Activated CD4-positive, alpha-beta T cell treated with anti-CD3 and anti-CD28 coated beads, Interleukin-2, amount 50 U/mL, for 1 hour (primary cell): ENCODE measurements at regions not wholly inside any gene's neighbourhood (a gene's known extent, or its start where the extent isn't known, plus 50 kb on each side); places are given as distances from the start of the nearest gene placed in this dataset.

Experiments
- DNase-seq: peaks from one replicate; pipeline ENCODE4 v3.0.0-alpha.2; 2020

DNA sequence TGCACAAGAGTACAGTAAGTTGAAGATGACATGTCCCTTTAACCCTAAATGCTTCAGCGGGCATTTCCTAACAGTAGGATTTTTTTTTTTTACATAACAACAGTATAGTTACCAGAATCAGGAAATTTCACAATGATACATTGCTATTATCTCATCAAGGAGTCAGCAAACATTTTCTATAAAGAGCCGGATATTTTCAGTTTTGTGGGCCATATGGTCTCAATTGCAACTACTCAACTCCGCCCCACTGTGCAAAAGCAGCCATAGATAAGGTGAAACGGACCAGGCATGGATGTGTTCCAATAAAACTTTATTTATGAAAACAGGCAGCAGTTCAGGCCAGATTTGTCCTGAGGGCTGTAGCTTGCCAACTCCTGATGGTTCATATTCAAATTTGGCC lies 130.6 kb downstream of the SMAD6 start:
- DNase-seq: no peak

DNA sequence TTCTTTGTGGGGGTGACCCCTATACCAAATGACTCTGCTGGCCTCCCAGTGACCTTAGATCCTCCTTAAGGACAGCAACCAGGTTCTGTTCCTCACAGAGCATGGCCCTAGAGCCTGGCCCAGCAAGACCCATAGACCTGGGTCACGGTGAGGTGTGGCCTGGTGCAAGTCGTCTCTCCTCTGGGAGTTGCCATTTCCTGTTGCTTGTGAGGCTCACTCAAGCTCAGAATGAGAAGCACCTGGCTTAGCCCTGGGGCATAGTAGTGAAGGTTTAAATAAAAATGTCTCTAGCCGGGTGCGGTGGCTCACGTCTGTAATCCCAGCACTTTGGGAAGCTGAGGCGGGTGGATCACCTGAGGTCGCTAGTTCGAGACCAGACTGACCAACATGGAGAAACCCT lies 131.3 kb downstream of the SMAD6 start:
- DNase-seq: no peak

DNA sequence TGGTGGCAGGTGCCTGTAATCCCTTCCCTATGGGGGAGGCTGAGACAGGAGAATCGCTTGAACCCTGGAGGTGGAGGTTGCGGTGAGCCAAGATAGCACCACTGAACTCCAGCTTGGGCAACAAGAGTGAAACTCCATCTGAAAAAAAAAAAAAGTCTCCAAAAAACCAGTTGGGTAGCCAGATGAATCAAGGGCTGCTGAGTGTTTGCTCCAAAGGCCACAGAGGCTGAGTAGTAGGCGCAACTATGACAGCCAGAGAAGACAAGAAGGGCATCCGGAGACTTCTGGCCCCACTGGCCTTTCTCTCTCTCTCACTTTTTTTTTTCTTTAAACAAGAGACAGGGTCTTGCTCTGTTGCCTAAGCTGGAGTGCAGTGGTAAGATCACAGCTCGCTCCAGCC lies 131.8 kb downstream of the SMAD6 start:
- no peak for DNase-seq

DNA sequence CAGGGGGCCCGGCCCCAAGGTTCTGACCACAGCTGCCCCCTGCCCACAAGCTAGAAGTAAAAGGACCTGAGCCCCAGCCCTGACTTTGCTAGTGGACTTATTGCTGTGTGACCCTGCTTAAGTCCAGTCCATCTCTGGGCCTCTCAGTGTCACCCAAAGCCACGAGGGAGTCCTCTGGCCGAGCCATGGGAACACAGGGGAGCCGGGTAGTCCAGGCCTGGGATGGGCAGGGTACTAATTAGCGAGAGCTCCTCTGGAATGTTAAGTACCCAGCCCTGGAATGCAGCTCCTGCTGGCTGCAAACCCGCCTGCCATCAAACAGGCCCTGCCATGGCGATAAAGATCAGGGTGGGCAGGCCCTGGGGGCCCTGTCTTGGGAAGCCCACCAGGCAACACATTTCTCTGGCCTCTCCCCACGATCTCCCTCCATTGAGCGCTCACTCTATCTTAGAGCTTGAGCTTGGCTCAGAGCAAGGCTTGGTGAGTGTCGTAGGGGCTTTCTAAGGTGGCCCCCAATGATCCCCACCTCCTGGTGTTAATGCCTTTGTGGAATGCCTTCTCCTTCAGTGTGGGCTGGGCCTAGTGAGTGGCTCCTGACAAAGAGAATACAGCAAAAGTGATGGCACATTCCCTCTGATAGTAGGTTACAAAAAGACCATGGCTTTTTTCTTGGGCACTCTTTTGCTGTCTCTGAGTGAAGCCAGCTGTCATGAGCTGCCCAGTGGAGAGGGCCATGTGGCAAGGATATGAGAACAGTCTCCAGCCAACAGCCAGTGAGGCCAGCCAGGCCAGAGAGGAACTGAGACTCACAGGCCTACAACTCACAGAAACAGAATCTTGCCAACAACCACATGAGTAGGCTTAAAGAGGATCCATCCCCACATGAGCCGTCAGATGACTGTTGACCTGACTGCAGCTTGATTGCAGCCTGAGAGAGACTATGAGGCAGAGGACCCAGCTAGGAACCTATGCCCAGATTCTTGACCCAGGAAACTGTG lies 133.1 kb downstream of the SMAD6 start:
- no peak for DNase-seq

DNA sequence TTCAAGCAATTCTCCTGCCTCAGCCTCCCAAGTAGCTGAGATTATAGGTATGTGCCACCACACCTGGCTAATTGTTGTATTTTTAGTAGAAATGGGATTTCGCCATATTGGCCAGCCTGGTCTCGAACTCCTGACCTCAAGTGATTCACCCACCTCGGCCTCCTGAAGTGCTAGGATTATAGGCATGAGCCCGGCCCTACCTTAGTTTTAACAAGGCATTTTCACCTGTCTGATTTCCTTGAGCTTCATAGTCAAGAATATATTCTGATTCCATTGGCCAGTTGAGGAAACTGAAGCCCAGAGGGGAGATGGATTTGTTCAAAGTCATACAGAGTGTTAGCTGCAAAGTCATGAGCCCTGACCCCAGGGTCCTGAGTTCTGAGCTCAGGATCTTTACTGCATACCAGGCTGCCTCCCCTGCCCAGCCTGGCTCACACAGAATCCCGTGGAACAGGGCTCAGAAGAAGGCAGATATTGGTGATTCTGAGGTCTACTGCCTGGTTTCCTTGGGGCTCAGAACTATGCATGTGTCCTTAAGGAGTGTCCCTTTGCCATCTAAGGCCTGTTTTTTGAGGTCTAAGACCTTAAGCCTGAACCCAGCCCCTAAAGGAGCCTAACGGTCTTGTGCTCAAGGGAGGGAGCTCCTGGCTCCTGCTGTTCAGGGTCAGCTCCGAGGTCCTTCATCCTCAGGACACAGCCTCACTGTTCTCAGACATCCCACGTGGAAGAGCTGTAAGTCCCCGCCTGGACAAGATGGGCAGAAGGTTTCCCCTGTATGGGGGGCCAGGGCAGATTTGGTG lies 134.4 kb downstream of the SMAD6 start:
- DNase-seq: no peak

DNA sequence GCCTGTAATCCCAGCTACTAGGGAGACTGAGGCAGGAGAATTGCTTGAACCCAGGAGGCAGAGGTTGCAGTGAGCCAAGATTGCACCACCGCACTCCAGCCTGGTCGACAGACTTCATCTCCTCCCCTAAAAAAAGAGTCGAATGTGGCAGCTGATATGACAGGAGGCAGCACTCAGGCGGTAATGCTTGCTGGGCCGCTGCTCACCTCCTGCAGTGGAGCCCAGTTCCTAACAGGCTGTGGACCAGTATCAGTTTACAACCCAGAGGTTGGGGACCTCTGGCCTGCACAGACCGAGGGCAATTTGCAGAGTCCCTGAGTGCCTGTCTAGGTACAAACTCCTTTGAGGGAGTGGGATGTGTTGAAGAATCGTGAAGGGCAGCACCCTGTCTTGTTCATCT lies 136.2 kb downstream of the SMAD6 start:
- DNase-seq: no peak

DNA sequence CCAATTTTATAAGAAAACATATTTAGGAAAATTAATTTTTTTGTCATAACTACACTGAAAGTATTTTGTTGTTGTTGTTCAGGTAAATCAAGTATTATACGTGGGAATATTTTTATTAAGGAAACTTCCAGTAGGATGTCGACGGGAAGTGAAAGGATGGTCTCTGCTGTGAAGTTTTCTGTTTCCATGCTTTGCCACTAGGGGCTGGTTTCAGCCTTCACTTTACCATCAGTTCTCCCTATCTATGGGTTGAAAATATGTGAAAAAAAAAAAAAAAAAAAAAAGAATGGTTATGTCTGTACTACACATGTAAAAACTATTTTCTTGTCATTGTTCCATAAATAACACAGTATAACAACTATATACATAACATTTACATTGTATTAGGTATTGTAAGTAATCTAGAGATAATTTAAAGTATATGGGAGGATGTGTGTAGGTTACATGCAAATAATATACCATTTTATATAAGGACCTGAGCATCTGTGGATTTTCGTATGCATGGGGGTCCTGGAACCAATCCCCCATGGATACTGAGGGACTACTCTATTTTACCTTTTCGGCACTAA lies 136.7 kb downstream of the SMAD6 start:
- DNase-seq: no peak

DNA sequence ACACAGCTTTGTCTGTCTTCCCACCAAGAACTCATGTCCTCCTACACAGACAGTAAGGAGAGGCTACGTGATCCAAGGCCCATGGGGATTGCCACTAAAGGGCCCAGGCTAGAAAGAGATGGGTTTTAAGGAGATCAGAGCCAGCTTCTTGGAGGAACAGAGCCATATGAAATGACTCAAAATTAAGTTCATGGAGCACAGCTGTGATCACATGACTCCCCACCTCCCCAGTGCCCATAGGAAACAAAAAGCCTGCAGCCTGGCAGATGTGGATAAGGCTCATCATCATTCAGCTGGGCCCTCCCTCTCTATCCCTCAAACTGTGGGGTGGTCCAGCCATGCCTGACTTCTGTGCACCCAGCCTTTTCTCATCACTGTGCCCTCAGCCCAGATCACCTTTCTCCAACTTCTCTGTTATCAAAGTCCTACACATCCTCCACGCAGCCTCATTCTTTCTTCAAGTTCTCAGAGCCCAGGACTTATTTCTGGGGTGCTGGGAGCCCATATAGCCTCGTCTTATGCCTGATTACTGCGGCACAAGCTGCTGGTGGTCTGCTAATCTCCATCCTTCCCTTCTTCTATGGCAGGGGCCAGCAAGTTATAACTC lies 137.6 kb downstream of the SMAD6 start:
- no peak for DNase-seq

DNA sequence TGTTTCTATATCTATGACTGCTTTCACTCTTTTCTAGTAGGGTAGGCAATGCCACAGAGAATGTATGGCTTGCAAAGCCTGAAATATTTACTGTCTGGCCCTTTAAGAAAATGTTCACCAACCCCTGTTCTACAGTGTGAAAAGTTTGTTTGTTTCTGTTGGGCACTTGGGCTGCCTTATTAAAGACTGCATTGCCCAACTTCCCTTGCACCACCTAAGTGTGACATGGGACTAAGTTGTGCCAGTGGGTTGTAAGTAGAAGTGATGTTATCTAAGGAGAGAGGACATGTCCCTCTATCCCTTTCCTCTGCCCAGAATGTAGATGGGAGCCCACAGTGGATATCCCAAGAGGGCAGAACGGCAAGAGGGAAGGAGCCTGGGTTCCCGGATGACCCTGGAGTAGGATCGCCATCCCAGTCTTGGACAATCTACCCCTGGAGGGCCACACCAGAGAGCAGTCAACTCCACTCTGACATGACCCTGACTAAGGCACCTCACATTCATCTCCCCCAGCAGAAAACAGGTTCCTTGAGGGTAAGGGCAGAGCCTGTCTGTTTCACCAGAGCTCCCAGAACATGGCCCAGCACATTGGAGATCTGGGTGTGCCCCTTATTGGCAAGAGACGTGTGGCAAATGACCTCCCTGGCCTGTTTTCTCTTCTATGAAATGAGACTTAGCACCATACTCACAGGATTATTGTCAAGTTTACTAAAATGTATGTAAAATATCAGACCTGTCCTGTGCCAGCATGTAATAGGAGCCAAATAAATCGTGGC lies 138.8 kb downstream of the SMAD6 start:
- no peak for DNase-seq

DNA sequence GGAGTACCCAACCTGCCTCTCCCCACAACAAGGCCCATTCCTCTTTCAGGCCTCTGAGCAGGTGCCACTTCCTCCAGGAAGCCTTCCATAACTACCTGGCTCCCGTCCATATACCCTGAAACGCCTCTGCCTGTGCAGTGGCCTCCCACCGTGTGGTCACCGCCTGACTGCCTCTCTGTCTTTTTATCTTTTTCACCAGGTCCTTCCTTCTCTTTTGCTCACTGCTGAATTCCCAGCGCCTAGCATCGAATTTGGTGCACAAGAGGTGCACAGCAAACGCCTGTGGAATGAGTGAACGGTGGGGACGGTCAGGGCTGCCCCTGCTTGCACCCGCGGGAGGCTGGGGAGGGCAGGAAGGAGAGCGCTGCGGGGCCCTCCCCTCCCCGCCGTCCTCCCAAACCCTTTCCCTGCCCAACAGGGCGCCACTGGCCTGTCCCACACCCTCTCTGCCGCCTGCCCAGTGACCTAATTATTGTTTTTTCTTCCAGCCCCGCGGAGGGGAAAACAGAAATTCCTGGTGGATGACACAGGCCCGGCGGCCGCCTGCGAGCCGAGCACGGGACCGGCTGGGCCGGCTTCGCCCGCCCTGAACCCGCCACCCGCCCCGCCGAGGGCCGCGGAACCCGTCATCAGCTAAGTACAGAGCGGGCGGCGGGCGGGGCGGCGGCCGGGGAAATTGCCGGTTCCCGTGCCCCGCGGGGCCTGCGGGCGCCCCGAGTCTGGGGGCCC lies 140.1 kb downstream of the SMAD6 start:
- DNase-seq: no peak

DNA sequence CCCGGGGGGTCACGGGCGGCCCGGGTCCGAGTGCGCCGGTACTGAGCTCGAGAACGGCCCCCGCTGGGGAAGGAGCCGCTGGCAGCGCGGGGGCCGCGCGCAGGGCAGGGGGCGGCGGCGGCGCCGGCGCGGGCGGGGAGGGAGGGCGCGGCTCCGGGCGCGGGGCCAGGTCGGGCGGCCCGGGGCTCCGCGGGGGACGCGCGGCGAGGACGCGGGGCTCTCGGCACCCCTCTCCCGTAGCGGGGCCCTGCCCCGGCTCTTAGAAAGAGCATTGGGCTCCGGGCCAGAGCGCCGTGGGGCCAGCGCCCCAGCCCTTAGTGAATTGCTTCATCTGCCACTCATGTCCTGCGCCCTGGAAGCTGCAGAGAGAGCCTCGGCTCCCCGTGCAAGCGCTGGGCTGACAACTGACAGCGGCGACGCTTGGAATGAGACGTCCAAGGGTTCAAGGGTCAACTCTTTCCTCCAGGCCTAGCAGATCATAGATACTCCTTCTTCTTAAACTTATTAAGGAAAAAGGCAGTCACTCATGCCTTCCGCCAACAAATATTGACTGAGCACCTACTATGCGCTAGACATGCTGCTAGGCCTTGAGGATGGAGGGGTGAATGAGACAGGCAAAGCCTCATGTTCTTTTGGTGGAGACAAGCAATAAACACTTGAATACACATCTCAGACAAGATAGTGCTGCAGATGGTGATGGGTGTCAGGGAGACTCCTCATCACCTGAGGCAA lies 140.8 kb downstream of the SMAD6 start:
- DNase-seq: no peak

DNA sequence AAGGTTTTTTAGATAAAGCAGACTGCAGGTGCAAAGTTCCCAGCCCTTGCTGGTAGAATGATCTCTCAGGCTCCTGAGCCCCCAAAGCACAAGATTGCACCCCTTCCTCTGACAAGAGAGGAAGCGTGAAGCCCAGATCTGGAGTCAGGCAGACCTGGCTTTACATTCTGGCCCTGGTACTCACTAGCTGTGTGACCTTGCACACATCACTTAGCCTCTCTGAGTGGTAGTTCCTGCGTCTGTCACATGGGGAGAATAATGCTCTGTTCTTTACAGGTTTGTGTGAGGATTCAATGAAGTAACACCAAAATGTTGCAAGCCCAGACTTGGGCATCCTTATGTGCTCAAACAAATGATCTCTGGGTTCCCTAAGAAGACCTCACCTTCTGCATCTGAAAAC lies 141.5 kb downstream of the SMAD6 start:
- DNase-seq: no peak

DNA sequence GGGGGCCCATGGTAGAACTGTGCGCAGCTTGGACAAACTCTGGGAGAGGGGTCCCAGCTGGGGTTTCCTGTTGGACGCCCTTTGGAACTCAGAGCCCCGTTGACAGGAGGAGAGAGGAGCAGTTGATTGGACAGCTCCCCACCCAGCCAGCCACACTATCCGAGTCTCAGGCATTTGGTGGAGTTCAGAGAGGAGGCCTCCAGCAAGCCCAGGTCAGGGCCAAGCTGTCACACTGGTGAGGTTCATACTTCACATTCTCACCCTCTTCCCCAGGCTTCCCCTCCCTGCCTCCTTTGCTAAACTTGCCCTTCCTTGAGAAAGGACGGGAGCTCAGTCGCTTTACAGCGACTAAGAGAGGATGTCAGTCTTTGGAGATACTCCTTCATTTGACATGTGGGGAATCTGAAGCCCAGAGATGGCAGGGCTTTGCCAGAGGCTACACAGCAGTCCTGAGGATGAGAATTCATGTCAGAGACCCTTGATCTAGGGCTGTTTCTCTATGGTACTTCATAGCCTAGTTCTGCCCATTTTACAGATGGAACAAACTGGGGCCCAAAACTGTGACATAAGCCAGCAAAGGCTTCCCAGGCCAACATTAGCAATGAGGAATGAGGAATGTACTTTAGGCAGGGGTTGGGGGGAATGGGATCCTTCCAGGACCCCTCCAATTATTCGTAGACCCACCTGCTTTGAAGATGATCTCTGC lies 142.2 kb downstream of the SMAD6 start:
- no peak for DNase-seq

DNA sequence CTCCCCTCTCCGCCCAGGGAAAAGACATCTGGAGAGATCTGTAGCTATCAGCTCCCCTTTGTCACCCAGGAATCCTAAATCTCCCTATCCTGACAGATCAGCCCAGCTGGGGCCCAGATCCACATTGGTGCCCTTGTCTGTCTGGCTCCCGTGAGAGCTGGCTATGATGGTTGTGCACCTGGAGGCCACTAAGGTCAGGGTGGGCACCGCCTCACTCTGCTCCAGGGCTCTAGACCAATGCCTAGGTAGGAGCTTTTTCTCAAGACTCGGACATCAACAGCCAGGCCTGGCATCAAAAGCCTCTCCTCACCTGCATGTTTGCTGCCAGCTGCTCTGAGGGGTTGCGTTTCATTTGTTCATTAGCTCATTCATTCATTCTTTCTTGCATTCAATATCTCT lies 142.7 kb downstream of the SMAD6 start:
- no peak for DNase-seq

DNA sequence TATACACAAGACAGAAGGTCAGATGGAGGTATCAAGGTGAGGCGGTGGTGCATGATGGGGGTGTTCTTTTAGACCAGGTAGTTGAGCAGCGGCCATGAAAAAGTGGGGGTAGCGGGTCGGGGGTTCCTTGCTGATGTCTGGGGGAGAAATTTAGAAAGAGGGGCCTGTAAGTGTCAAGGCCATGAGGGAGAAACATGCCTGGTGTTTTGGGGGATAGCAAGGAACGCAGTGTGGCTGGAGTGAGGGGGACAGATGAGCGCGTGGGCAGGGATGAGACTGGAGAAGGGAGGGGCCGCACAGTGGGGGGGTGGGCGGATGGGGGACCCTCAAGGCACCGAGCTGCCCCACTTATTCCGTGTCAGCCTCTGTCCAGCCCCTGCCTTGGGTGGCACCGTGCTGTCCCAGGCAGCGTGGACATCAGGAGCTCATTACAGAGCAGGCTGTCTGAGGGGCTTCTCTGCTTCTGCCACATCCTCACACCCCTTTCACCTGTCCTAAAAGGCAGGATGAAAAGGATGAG lies 143.3 kb downstream of the SMAD6 start:
- DNase-seq: no peak

DNA sequence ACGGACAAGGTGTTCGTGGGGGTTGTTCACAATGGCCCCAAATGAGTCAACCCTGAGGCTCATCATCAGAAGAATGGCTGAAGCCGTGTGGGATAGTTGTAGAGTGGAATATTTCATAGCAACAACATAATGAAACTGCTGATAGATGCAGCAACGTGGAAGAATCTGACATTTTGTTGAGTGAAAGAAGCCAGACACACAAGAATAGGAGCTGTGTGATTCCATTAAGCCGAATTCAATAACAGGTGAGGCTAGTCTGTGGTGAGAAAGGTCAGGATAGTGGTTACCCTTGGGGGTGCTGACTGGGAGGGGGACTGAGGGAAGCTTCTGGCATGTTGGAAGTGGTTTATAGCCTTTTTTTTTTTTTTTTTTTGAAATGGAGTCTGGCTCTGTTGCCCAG lies 144.0 kb downstream of the SMAD6 start:
- DNase-seq: no peak

DNA sequence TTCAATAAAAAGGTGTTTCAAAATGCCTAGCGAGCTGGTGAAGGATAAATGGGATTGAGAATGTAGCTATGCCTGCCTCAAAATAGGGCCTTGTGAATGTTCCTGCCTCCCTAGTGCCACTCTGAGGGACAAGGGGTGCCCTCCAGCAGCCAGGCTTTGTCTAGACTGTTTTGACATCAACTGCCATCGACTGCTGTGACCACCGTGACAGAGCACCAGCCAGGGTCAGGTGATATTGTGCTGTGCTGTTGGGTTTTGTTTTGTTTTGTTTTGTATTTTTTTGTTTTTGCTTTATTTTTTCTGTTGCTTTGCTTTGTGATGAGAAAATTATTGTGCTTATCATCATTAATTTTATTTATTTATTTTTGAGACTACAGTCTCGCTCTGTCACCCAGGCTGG lies 144.8 kb downstream of the SMAD6 start:
- DNase-seq: no peak

DNA sequence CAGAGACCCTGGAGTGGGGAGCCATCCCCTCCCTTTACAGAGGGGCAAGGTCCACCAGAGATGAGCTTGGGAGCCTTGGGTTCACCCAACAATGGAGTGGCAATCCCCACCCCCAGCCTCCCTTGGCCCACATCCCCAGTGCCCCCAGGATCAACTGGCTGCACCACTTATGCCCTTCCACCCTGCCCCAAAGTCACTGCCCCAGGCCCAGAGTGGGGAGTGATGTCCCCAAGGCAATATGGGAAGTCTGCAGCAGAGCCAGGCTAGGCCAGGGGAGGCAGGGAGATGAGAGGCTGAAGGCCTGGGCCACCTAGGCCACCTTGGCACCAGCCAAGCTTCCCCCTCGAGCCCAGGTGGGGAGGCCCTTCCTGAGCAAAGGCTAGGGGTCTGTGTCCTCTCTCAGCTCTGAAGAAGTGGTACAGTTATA lies 145.5 kb downstream of the SMAD6 start:
- no peak for DNase-seq

DNA sequence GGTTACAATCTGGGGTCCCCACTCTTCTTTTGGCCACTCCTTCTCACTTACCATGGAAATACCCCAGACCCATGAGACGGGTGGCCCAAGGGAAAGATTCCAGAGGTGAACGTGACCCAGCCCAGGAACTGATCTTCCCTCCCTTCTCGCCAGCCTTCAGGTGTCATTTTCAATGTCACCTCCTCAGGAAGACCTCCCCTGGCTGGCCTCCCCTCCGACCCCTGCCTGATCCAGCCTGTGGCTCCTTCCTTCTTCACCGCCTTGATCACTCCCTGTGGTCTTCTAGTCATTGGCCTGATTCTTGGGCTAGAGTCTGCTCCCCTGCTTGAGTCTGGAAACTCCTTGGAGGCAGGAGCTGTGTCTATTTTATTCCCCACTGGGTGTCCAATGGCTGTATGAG lies 146.1 kb downstream of the SMAD6 start:
- no peak for DNase-seq
